ENCODE measurements at regions not wholly inside any gene's neighbourhood (a gene's known extent, or its start where the extent isn't known, plus 50 kb on each side); places are given as distances from the start of the nearest gene placed in this dataset.

- H3K27me3 Mint-ChIP-seq (ENCODE audit: insufficient read depth), result peaks cover 3% of the 10 kb centered on the region
- WGBS, 2 experiments (ENCODE audit: insufficient coverage in 1 of 2, insufficient read length in 1 of 2), result 51 to 56% methylated on average over 13 to 19 of the region's 19 CpGs
- peak overlapping the region; percentile 30 for H3K27ac Mint-ChIP-seq
- H3K4me3 ChIP-seq (ENCODE audit: low read length), result no peak overlapping the region
- no peak for TF ChIP-seq CTCF (conservative IDR thresholded peaks at IDR 0.05)
- H3K27me3 ChIP-seq (ENCODE audit: control insufficient read depth, insufficient read depth, low read length, poor library complexity, severe bottlenecking), result no peaks in the 10 kb centered on the region
- H3K9me3 ChIP-seq (ENCODE audit: control insufficient read depth, low read length), result no peaks in the 10 kb centered on the region
- H3K4me1 Mint-ChIP-seq, result peaks cover 9% of the 10 kb centered on the region
- H3K36me3 ChIP-seq (ENCODE audit: control insufficient read depth, insufficient read depth, low read length), result no peaks in the 10 kb centered on the region
- H3K4me3 Mint-ChIP-seq, result no peak overlapping the region
- no peak overlapping the region for H3K9ac ChIP-seq (ENCODE audit: extremely low read depth, low read length, poor library complexity, severe bottlenecking)
- H3K36me3 Mint-ChIP-seq (ENCODE audit: low read depth), result no peaks in the 10 kb centered on the region
- peak overlapping the region; percentile 47 for H3K27ac ChIP-seq (ENCODE audit: low read depth, low read length)
- DNase-seq, result no peak
- H3K4me1 ChIP-seq (ENCODE audit: control insufficient read depth, insufficient read depth, low read length), result no peaks in the 10 kb centered on the region
- no peaks in the 10 kb centered on the region for H3K9me3 Mint-ChIP-seq
Observed at GRCh38 chr9:121581786-121582600, 69.4 kb upstream of the DAB2IP start.

GRCh38 chr9:121582641-121583040 is 68.8 kb upstream of the DAB2IP start:
- Histone ChIP-seq H3K9ac (ENCODE audit: extremely low read depth, low read length, poor library complexity, severe bottlenecking) (no peak overlapping the region), H3K36me3 (ENCODE audit: control insufficient read depth, insufficient read depth, low read length) (no peaks in the 10 kb centered on the region), H3K9me3 (ENCODE audit: control insufficient read depth, low read length) (no peaks in the 10 kb centered on the region), H3K27me3 (ENCODE audit: control insufficient read depth, insufficient read depth, low read length, poor library complexity, severe bottlenecking) (no peaks in the 10 kb centered on the region), H3K4me3 (ENCODE audit: low read length) (no peak overlapping the region), H3K4me1 (ENCODE audit: control insufficient read depth, insufficient read depth, low read length) (no peaks in the 10 kb centered on the region), H3K27ac (ENCODE audit: low read depth, low read length) (no peak overlapping the region)
- WGBS, 2 experiments (ENCODE audit: insufficient coverage in 1 of 2, insufficient read length in 1 of 2), result 68 to 74% methylated on average over 3 to 7 of the region's 7 CpGs
- Mint-ChIP-seq H3K27ac (no peak overlapping the region), H3K4me3 (no peak overlapping the region), H3K36me3 (ENCODE audit: low read depth) (no peaks in the 10 kb centered on the region), H3K9me3 (no peaks in the 10 kb centered on the region), H3K4me1 (peaks cover 8% of the 10 kb centered on the region), H3K27me3 (ENCODE audit: insufficient read depth) (peaks cover 6% of the 10 kb centered on the region)
- no peak for DNase-seq
- no peak for TF ChIP-seq CTCF (conservative IDR thresholded peaks at IDR 0.05)

DNA sequence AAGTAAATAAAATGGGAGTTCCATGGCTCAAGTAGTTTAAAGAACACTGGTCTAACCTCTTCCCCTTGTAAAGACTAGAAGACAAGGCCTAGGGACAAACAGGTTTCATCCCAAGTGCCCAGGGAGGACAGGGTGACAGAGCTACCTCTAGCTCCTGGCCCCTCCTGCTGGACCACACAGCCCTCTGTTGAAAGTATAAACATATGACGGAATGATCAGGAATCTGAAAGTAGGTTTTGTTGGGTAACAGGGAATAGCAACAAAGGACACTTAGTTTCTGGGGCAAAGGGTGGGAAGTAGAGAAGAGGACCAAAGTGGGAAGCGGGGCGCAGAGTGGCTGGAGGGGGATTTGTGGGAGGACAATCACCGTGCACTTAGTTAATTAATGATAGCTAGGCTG is 67.0 kb upstream of the DAB2IP start:
- Histone ChIP-seq H3K36me3 (ENCODE audit: control insufficient read depth, insufficient read depth, low read length) (no peaks in the 10 kb centered on the region), H3K9me3 (ENCODE audit: control insufficient read depth, low read length) (no peaks in the 10 kb centered on the region), H3K27me3 (ENCODE audit: control insufficient read depth, insufficient read depth, low read length, poor library complexity, severe bottlenecking) (peaks cover 10% of the 10 kb centered on the region), H3K9ac (ENCODE audit: extremely low read depth, low read length, poor library complexity, severe bottlenecking) (no peak overlapping the region), H3K4me1 (ENCODE audit: control insufficient read depth, insufficient read depth, low read length) (no peaks in the 10 kb centered on the region), H3K4me3 (ENCODE audit: low read length) (no peak overlapping the region), H3K27ac (ENCODE audit: low read depth, low read length) (no peak overlapping the region)
- H3K27ac Mint-ChIP-seq, result no peak overlapping the region
- WGBS, 2 experiments (ENCODE audit: insufficient coverage in 1 of 2, insufficient read length in 1 of 2), result 94 to 97% methylated on average over 3 to 4 of the region's 4 CpGs
- peaks cover 16% of the 10 kb centered on the region for H3K27me3 Mint-ChIP-seq (ENCODE audit: insufficient read depth)
- H3K4me1 Mint-ChIP-seq, result peaks cover 8% of the 10 kb centered on the region
- no peaks in the 10 kb centered on the region for H3K36me3 Mint-ChIP-seq (ENCODE audit: low read depth)
- DNase-seq, result no peak
- H3K4me3 Mint-ChIP-seq, result no peak overlapping the region
- no peak for TF ChIP-seq CTCF (conservative IDR thresholded peaks at IDR 0.05)
- H3K9me3 Mint-ChIP-seq, result no peaks in the 10 kb centered on the region
